Motor neuron (in vitro differentiated cells): ENCODE measurements at regions not wholly inside any gene's neighbourhood (a gene's known extent, or its start where the extent isn't known, plus 50 kb on each side); places are given as distances from the start of the nearest gene placed in this dataset.

Source experiments
- ATAC-seq, 8 experiments: fragments of 200-7000 bp; cut with Tn5 transposase; replicated peaks in 6 of 8; 2 replicates each; pipeline ENCODE4 v1.8.0; 2021; ENCODE audit warnings: mild to moderate bottlenecking in 8 of 8, moderate library complexity in 8 of 8
- H3K27ac ChIP-seq, 2 donors: fragments of 250-450 bp; sonication (Bioruptor Pico); 2 replicates each; pipeline ENCODE4 v1.9.0; 2021; ENCODE audit warnings: antibody characterized with exemption in 2 of 2, mild to moderate bottlenecking in 2 of 2, moderate library complexity in 1 of 2
- H3K4me1 ChIP-seq, 2 donors: fragments of 250-450 bp; sonication (Bioruptor Pico); replicated peaks in 1 of 2; 2 replicates each; pipeline ENCODE4 v1.6.1; 2021; ENCODE audit warnings: antibody characterized with exemption in 2 of 2, mild to moderate bottlenecking in 2 of 2, moderate library complexity in 1 of 2
- H3K4me3 ChIP-seq, 5 donors: fragments of 250-450 bp; sonication (Bioruptor Pico); 2 replicates each; pipeline ENCODE4 v1.9.0; 2021; ENCODE audit warnings: antibody characterized with exemption in 5 of 5, mild to moderate bottlenecking in 5 of 5, moderate library complexity in 4 of 5
- WGBS, 10 experiments: fragments of 450-650 bp; shearing (Covaris generic); methylation state at CpG; one replicate each; pipeline ENCODE4 v1.0.0; 2022; 5-methylcytosine and 5-hydroxymethylcytosine counted together
- in situ Hi-C, 9 experiments: fragments of 400-800 bp; cut with MboI; loops; one replicate each; pipeline ENCODE4 v1.15.0; 2021; ENCODE audit warnings: low sequenced_read_pairs in 9 of 9, low pct_unique_long_range_greater_than_20kb in 2 of 9; ENCODE audit not compliant: unreplicated experiment in 9 of 9

DNA sequence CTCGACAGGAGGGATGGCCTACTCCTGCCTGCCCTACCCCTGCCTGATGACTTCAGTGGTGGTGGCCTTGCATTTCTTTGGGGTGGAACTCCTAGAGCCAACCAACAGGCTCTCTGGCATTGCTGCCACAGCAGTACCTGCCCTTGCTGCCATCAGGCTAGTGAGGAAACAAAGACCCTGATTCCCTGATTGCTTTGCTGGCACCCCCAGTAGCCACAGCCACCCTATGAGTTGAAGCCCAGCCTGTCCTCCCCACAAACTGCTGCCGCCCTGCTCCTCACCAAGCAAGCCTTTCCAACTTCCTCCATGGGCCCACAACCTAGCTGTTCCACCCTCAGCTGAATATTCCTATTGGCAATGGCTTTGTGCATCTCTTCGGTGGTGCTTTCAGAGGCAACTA, 52.5 kb upstream of the KHDRBS2 start:
- H3K4me1 ChIP-seq, result no peaks in the 10 kb centered on the region
- in situ Hi-C loops, result no loop called here
- no peak overlapping the region for H3K27ac ChIP-seq
- no peak for ATAC-seq
- no peak overlapping the region for H3K4me3 ChIP-seq
- 0 to 94% (median 73%) methylated on average over 1 to 3 of the region's 3 CpGs; no CpG with 5 or more reads in 7 of the 10 experiments for WGBS, 10 experiments
